ENCODE measurements at regions not wholly inside any gene's neighbourhood (a gene's known extent, or its start where the extent isn't known, plus 50 kb on each side); places are given as distances from the start of the nearest gene placed in this dataset.

GRCh38 chr3:103337179-103337845 is 902.5 kb downstream of the ZPLD1 start:
- no peak for DNase-seq (ENCODE audit: low read depth)
- no peak overlapping the region for H3K4me3 ChIP-seq (ENCODE audit: low read depth, low read length)
- TF ChIP-seq MYC (IDR thresholded peaks at IDR 0.05; ENCODE audit: low read depth, low read length) (no peak), POLR2A (IDR thresholded peaks at IDR 0.05; ENCODE audit: extremely low read depth, insufficient read length) (no peak)
- TF ChIP-seq, protein P1, sequence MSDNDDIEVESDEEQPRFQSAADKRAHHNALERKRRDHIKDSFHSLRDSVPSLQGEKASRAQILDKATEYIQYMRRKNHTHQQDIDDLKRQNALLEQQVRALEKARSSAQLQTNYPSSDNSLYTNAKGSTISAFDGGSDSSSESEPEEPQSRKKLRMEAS (IDR thresholded peaks at IDR 0.05; ENCODE audit: low read depth, low read length) = no peak
- TF ChIP-seq, protein P2, sequence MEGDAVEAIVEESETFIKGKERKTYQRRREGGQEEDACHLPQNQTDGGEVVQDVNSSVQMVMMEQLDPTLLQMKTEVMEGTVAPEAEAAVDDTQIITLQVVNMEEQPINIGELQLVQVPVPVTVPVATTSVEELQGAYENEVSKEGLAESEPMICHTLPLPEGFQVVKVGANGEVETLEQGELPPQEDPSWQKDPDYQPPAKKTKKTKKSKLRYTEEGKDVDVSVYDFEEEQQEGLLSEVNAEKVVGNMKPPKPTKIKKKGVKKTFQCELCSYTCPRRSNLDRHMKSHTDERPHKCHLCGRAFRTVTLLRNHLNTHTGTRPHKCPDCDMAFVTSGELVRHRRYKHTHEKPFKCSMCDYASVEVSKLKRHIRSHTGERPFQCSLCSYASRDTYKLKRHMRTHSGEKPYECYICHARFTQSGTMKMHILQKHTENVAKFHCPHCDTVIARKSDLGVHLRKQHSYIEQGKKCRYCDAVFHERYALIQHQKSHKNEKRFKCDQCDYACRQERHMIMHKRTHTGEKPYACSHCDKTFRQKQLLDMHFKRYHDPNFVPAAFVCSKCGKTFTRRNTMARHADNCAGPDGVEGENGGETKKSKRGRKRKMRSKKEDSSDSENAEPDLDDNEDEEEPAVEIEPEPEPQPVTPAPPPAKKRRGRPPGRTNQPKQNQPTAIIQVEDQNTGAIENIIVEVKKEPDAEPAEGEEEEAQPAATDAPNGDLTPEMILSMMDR (IDR thresholded peaks at IDR 0.05; ENCODE audit: low read depth, low read length) = no peak

- H3K4me3 ChIP-seq (ENCODE audit: low read depth, low read length) = no peak overlapping the region
- DNase-seq (ENCODE audit: low read depth) = no peak
- TF ChIP-seq, protein P1 (IDR thresholded peaks at IDR 0.05; ENCODE audit: low read depth, low read length) = no peak
- TF ChIP-seq MYC (IDR thresholded peaks at IDR 0.05; ENCODE audit: low read depth, low read length) (no peak), POLR2A (IDR thresholded peaks at IDR 0.05; ENCODE audit: extremely low read depth, insufficient read length) (no peak)
- TF ChIP-seq, protein P2 (IDR thresholded peaks at IDR 0.05; ENCODE audit: low read depth, low read length) = no peak
These were observed 906.3 kb downstream of the ZPLD1 start for GRCh38 chr3:103341078-103341606.

DNA sequence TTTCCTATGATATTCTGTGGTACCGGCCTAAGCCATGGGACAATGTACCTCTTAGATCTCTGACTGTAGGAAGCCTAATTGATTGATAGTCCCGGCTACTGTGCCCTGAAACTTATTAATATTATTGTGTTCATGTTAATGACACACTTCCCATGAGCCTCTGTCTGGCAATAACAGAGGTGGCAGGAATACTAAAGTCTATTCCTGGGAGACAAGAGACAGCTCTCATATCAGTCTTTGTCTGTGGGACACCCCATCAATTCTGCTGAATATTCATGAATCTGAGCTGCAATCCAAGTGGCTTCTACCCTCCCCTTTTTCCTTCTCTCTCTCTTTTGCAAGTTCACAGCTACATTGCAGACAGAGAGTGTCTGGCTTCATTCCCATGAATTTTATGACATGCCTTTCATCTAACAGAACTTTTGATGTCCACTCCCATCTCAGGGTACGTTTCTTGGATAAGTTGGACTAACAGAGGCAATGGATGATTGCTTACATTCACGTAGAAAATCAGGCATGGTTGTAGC is 907.5 kb downstream of the ZPLD1 start:
- no peak overlapping the region for H3K4me3 ChIP-seq (ENCODE audit: low read depth, low read length)
- DNase-seq (ENCODE audit: low read depth) = no peak
- TF ChIP-seq MYC (IDR thresholded peaks at IDR 0.05; ENCODE audit: low read depth, low read length) = no peak
- TF ChIP-seq POLR2A (IDR thresholded peaks at IDR 0.05; ENCODE audit: extremely low read depth, insufficient read length) = no peak
- TF ChIP-seq, protein P2 (IDR thresholded peaks at IDR 0.05; ENCODE audit: low read depth, low read length) = no peak
- TF ChIP-seq, protein P1 (IDR thresholded peaks at IDR 0.05; ENCODE audit: low read depth, low read length) = no peak

GRCh38 chr3:103349760-103350159 is 914.9 kb downstream of the ZPLD1 start:
- TF ChIP-seq MYC (IDR thresholded peaks at IDR 0.05; ENCODE audit: low read depth, low read length) (no peak), POLR2A (IDR thresholded peaks at IDR 0.05; ENCODE audit: extremely low read depth, insufficient read length) (no peak)
- TF ChIP-seq, protein P2 (IDR thresholded peaks at IDR 0.05; ENCODE audit: low read depth, low read length) = no peak
- TF ChIP-seq, protein P1 (IDR thresholded peaks at IDR 0.05; ENCODE audit: low read depth, low read length) = no peak
- no peak for DNase-seq (ENCODE audit: low read depth)
- H3K4me3 ChIP-seq (ENCODE audit: low read depth, low read length) = no peak overlapping the region

DNA sequence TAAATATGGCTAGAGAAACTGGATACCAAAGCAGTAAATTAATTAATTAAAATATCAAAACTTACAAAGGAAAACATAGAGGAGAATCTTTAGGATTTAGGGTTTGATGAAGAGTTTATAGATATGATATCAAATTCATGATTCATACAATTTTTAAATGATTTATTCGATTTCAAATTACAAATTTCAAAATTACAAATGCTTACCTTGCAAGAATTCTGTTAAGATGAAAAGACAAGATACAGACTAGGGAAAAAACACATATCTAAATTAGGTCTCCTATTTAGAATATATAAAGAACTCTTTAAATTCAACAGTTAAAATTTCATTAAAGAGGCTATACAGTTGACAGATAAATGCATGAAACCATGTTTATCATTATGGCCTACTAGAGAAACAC is 930.7 kb downstream of the ZPLD1 start:
- no peak for TF ChIP-seq POLR2A (IDR thresholded peaks at IDR 0.05; ENCODE audit: extremely low read depth, insufficient read length)
- TF ChIP-seq, protein P1 (IDR thresholded peaks at IDR 0.05; ENCODE audit: low read depth, low read length) = no peak
- TF ChIP-seq, protein P2 (IDR thresholded peaks at IDR 0.05; ENCODE audit: low read depth, low read length) = no peak
- TF ChIP-seq MYC (IDR thresholded peaks at IDR 0.05; ENCODE audit: low read depth, low read length) = no peak
- H3K4me3 ChIP-seq (ENCODE audit: low read depth, low read length) = no peak overlapping the region
- no peak for DNase-seq (ENCODE audit: low read depth)

Measured in NB4 (cell line).